Loucy (cell line): ENCODE measurements at regions not wholly inside any gene's neighbourhood (a gene's known extent, or its start where the extent isn't known, plus 50 kb on each side); places are given as distances from the start of the nearest gene placed in this dataset.

ENCODE experiments used
- H2AFZ ChIP-seq: fragments of 200-600 bp; sonication (generic); 2 replicates; pipeline ENCODE4 v1.6.0; 2016; ENCODE audit warnings: antibody characterized with exemption, mild to moderate bottlenecking, low read length, moderate library complexity
- H3F3A ChIP-seq: fragments of 200-600 bp; 2 replicates; pipeline ENCODE4 v1.6.0; 2016; ENCODE audit warnings: antibody characterized with exemption, low read depth, mild to moderate bottlenecking
- H3K27me3 ChIP-seq: fragments of 200-600 bp; sonication (generic); 2 replicates; pipeline ENCODE4 v1.6.1; 2014; ENCODE audit warnings: low read length, mild to moderate bottlenecking; ENCODE audit not compliant: insufficient read depth, poor library complexity, severe bottlenecking
- H3K36me3 ChIP-seq: fragments of 200-600 bp; sonication (generic); 2 replicates; pipeline ENCODE4 v1.6.1; 2016; ENCODE audit warnings: low read length; ENCODE audit not compliant: insufficient read depth
- H3K4me1 ChIP-seq: fragments of 200-600 bp; sonication (generic); 2 replicates; pipeline ENCODE4 v1.5.1; 2014; ENCODE audit warnings: low read length, mild to moderate bottlenecking; ENCODE audit not compliant: insufficient read depth, poor library complexity, severe bottlenecking
- H3K4me2 ChIP-seq: fragments of 200-600 bp; sonication (generic); 2 replicates; pipeline ENCODE4 v1.6.0; 2014; ENCODE audit warnings: antibody characterized with exemption, low read length, low read depth, mild to moderate bottlenecking; ENCODE audit not compliant: poor library complexity, severe bottlenecking
- H3K4me3 ChIP-seq: fragments of 200-600 bp; sonication (generic); 2 replicates; pipeline ENCODE4 v1.5.1; 2014; ENCODE audit warnings: low read length, mild to moderate bottlenecking, mixed read lengths; ENCODE audit not compliant: poor library complexity, severe bottlenecking
- H3K79me2 ChIP-seq: fragments of 200-600 bp; sonication (generic); 2 replicates; pipeline ENCODE4 v1.6.1; 2014; ENCODE audit warnings: low read length; ENCODE audit not compliant: insufficient read depth
- H3K9ac ChIP-seq: fragments of 200-600 bp; sonication (generic); 2 replicates; pipeline ENCODE4 v1.6.0; 2014; ENCODE audit warnings: mild to moderate bottlenecking, low read depth, low read length, moderate library complexity; ENCODE audit not compliant: poor library complexity, severe bottlenecking
- H3K9me2 ChIP-seq: fragments of 200-600 bp; sonication (generic); replicated peaks from 2 replicates; pipeline ENCODE4 v1.6.1; 2016; ENCODE audit warnings: low read depth, low read length, mixed read lengths
- H3K9me3 ChIP-seq: fragments of 200-600 bp; sonication (generic); 2 replicates; pipeline ENCODE4 v1.6.1; 2014; ENCODE audit warnings: mild to moderate bottlenecking, antibody characterized with exemption, low read length, low read depth; ENCODE audit not compliant: insufficient read depth
- H4K20me1 ChIP-seq: fragments of 200-600 bp; sonication (generic); 2 replicates; pipeline ENCODE4 v1.6.0; 2014; ENCODE audit warnings: antibody characterized with exemption, low read length, mild to moderate bottlenecking; ENCODE audit not compliant: insufficient read depth, poor library complexity, severe bottlenecking
- EZH2phosphoT487 ChIP-seq: fragments of 200-600 bp; IDR thresholded peaks from 2 replicates; pipeline ENCODE4 v1.6.1; 2018; ENCODE audit warnings: antibody characterized with exemption, mild to moderate bottlenecking, moderate library complexity, borderline replicate concordance
- TF ChIP-seq, protein P1 (sequence below): fragments of 200-600 bp; sonication (generic); conservative IDR thresholded peaks from 2 replicates; pipeline ENCODE4 v1.5.1; 2014; ENCODE audit warnings: mild to moderate bottlenecking, antibody characterized with exemption, low read length

DNA sequence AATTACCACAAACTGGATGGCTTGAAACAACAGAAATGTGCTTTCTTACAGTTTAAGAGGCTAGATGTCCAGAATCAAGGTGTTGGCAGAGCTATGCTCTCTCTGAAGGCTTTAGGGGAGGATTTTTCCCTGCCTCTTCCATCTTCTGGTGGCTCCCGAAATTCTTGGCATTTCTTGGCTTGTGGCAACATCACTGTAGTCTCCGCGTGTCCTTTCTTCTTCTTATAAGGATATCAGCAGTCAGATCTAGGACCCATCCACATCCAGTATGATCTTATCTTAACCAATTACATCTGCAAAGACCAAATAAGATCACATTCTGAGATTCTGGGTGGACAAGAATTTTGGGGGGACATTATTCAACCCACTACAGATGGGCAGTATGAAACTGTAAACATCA is 119.2 kb upstream of the PMFBP1 start:
- H2AFZ ChIP-seq = no peak overlapping the region
- H3K9me3 ChIP-seq = no peaks in the 10 kb centered on the region
- no peaks in the 10 kb centered on the region for H3K9me2 ChIP-seq
- TF ChIP-seq EZH2phosphoT487 = no peak
- TF ChIP-seq, protein P1, sequence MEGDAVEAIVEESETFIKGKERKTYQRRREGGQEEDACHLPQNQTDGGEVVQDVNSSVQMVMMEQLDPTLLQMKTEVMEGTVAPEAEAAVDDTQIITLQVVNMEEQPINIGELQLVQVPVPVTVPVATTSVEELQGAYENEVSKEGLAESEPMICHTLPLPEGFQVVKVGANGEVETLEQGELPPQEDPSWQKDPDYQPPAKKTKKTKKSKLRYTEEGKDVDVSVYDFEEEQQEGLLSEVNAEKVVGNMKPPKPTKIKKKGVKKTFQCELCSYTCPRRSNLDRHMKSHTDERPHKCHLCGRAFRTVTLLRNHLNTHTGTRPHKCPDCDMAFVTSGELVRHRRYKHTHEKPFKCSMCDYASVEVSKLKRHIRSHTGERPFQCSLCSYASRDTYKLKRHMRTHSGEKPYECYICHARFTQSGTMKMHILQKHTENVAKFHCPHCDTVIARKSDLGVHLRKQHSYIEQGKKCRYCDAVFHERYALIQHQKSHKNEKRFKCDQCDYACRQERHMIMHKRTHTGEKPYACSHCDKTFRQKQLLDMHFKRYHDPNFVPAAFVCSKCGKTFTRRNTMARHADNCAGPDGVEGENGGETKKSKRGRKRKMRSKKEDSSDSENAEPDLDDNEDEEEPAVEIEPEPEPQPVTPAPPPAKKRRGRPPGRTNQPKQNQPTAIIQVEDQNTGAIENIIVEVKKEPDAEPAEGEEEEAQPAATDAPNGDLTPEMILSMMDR = no peak
- H3K4me3 ChIP-seq = no peak overlapping the region
- H3K4me2 ChIP-seq = no peak overlapping the region
- no peak overlapping the region for H3K9ac ChIP-seq
- no peaks in the 10 kb centered on the region for H3K27me3 ChIP-seq
- H3K36me3 ChIP-seq = no peaks in the 10 kb centered on the region
- no peaks in the 10 kb centered on the region for H3F3A ChIP-seq
- H3K79me2 ChIP-seq = no peaks in the 10 kb centered on the region
- no peaks in the 10 kb centered on the region for H4K20me1 ChIP-seq
- no peaks in the 10 kb centered on the region for H3K4me1 ChIP-seq

DNA sequence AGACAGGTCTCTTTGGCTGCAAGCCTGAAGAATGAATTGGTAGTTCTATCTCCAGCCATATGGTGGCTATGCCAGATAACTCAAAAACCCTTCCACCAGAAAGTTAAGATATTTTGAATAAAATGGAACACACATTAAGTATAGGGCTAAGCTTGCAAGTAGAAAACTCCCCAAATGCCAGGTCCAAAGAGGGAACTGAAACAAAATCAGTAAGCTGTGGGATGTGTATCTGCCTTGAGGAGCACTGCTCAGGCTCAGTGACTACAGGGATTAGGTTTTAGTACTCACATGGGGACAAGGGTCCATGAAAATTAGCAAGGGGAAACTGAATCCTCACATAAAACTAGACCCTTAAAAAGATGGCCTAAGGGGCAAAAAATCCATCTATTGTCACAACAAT is 115.7 kb upstream of the PMFBP1 start:
- no peaks in the 10 kb centered on the region for H3K9me3 ChIP-seq
- no peak overlapping the region for H3K4me3 ChIP-seq
- H3F3A ChIP-seq = no peaks in the 10 kb centered on the region
- no peaks in the 10 kb centered on the region for H3K27me3 ChIP-seq
- no peaks in the 10 kb centered on the region for H3K9me2 ChIP-seq
- H4K20me1 ChIP-seq = no peaks in the 10 kb centered on the region
- no peak overlapping the region for H3K9ac ChIP-seq
- no peak overlapping the region for H2AFZ ChIP-seq
- no peaks in the 10 kb centered on the region for H3K79me2 ChIP-seq
- no peaks in the 10 kb centered on the region for H3K36me3 ChIP-seq
- no peaks in the 10 kb centered on the region for H3K4me1 ChIP-seq
- no peak overlapping the region for H3K4me2 ChIP-seq
- TF ChIP-seq EZH2phosphoT487 = no peak
- TF ChIP-seq, protein P1 = no peak

DNA sequence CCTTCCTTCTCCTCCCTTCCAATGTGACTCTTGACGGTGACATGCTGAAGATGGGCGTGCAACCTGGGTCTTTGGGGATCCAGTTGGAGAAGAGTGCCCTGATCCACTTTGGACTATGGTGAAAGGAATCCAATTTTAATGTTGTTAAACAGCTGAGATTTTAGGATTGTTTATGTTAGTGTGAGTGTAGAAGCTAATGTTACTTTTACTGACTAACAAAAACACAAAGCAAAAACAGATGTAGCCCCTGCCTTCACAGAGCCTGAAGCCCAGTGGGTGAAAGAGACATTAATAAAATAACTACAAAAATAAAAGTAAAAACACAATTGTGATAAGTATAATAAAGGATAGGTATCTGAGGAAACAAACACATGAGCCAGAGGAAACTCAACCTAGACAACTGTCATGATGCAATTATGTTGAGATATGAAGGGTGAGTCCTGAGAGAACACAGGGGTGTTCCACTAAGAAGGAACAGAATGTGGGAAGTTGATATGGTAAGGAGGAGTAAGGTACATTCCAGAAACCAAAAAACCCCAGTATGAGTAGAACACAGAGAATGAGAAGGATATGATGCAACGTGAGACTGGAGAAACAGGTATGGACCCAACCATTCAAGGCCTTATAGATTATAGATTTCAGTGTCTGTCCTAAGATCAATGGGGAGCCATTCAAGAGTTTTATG is 115.1 kb upstream of the PMFBP1 start:
- H3K36me3 ChIP-seq = no peaks in the 10 kb centered on the region
- no peaks in the 10 kb centered on the region for H3K9me2 ChIP-seq
- H3K4me2 ChIP-seq = no peak overlapping the region
- no peaks in the 10 kb centered on the region for H4K20me1 ChIP-seq
- no peaks in the 10 kb centered on the region for H3K9me3 ChIP-seq
- TF ChIP-seq, protein P1 = no peak
- TF ChIP-seq EZH2phosphoT487 = no peak
- H3K4me3 ChIP-seq = no peak overlapping the region
- no peaks in the 10 kb centered on the region for H3K27me3 ChIP-seq
- H3K9ac ChIP-seq = no peak overlapping the region
- no peaks in the 10 kb centered on the region for H3K4me1 ChIP-seq
- no peaks in the 10 kb centered on the region for H3F3A ChIP-seq
- no peaks in the 10 kb centered on the region for H3K79me2 ChIP-seq
- H2AFZ ChIP-seq = no peak overlapping the region
